Keratinocyte (primary cell): ENCODE measurements at regions not wholly inside any gene's neighbourhood (a gene's known extent, or its start where the extent isn't known, plus 50 kb on each side); places are given as distances from the start of the nearest gene placed in this dataset.

Source experiments
- DNase-seq: peaks from one replicate; pipeline ENCODE4 v3.0.0-alpha.2; 2011; ENCODE audit warnings: low read depth, missing footprints, low spot score
- FAIRE-seq: peaks from 2 replicates; lab custom pipeline; 2011; peaks lifted over from hg19 to GRCh38; lab: Jason Lieb, UNC
- H2AFZ ChIP-seq: 2 replicates; pipeline ENCODE4 v1.6.0; 2012; ENCODE audit warnings: low read length, control low read depth, inconsistent platforms; ENCODE audit not compliant: control insufficient read depth
- H3K27ac ChIP-seq: 2 replicates; pipeline ENCODE4 v1.5.1; 2011; ENCODE audit warnings: low read length; ENCODE audit not compliant: control insufficient read depth, insufficient read depth
- H3K27me3 ChIP-seq: 3 replicates; pipeline ENCODE4 v1.6.0; 2011; ENCODE audit warnings: low read length; ENCODE audit not compliant: control insufficient read depth, insufficient read depth; ENCODE audit errors: extremely low read depth
- H3K36me3 ChIP-seq, 2 experiments: 2 replicates in 1 of 2; 3 replicates in 1 of 2; pipeline ENCODE4 v1.5.1; 2011; ENCODE audit warnings: low read length in 2 of 2, mild to moderate bottlenecking in 1 of 2; ENCODE audit not compliant: control insufficient read depth in 2 of 2, insufficient read depth in 2 of 2; ENCODE audit errors: extremely low read depth in 1 of 2
- H3K4me1 ChIP-seq: 3 replicates; pipeline ENCODE4 v1.5.1; 2011; ENCODE audit warnings: low read length; ENCODE audit not compliant: control insufficient read depth, insufficient read depth; ENCODE audit errors: extremely low read depth
- H3K4me2 ChIP-seq: 3 replicates; pipeline ENCODE4 v1.6.0; 2011; ENCODE audit warnings: low read depth, low read length; ENCODE audit not compliant: control insufficient read depth, insufficient read depth; ENCODE audit errors: extremely low read depth
- H3K4me3 ChIP-seq, 3 experiments: fragments of 200-600 bp in 1 of 3; sonication (generic) in 1 of 3; 2 replicates in 2 of 3; 3 replicates in 1 of 3; pipeline ENCODE4 v1.5.1; 2011 to 2016; ENCODE audit warnings: low read length in 3 of 3, mild to moderate bottlenecking in 3 of 3, control low read depth in 2 of 3, inconsistent platforms in 1 of 3, low read depth in 1 of 3, mixed read lengths in 1 of 3, mixed run types in 1 of 3, moderate library complexity in 1 of 3; ENCODE audit not compliant: control insufficient read depth in 2 of 3, insufficient read depth in 2 of 3; ENCODE audit errors: extremely low read depth in 1 of 3
- H3K79me2 ChIP-seq: 2 replicates; pipeline ENCODE4 v1.6.0; 2012; ENCODE audit warnings: low read length; ENCODE audit not compliant: control insufficient read depth, insufficient read depth
- H3K9ac ChIP-seq: 3 replicates; pipeline ENCODE4 v1.6.0; 2011; ENCODE audit warnings: low read length; ENCODE audit not compliant: control insufficient read depth, insufficient read depth; ENCODE audit errors: extremely low read depth
- H3K9me1 ChIP-seq: 3 replicates; pipeline ENCODE4 v1.6.0; 2011; ENCODE audit warnings: low read length; ENCODE audit not compliant: control insufficient read depth, insufficient read depth; ENCODE audit errors: extremely low read depth
- H3K9me3 ChIP-seq: 2 replicates; pipeline ENCODE4 v1.5.1; 2012; ENCODE audit warnings: low read depth, low read length; ENCODE audit not compliant: control insufficient read depth
- H4K20me1 ChIP-seq: 3 replicates; pipeline ENCODE4 v1.6.0; 2011; ENCODE audit warnings: low read length; ENCODE audit not compliant: control insufficient read depth, insufficient read depth; ENCODE audit errors: extremely low read depth
- EZH2 ChIP-seq: IDR thresholded peaks from one replicate; pipeline ENCODE4 v1.6.1; 2012; ENCODE audit warnings: inconsistent platforms, mild to moderate bottlenecking, low read length, moderate library complexity
- dilution Hi-C: fragments of 300-500 bp; cut with MboI; formaldehyde crosslinking; loops from one replicate; pipeline ENCODE4 v1.7.0; 2020; ENCODE audit warnings: low sequenced_read_pairs; ENCODE audit not compliant: extremely low pct_ligation_motif_present
- TF ChIP-seq, protein P1 (sequence below), 3 experiments: IDR thresholded peaks in 1 of 3; conservative IDR thresholded peaks in 1 of 3; optimal IDR thresholded peaks in 1 of 3; 2 replicates in 2 of 3; 3 replicates in 1 of 3; pipeline versions ENCODE3 to v1.5.1; 2011; ENCODE audit warnings: low read length in 3 of 3, mild to moderate bottlenecking in 3 of 3, moderate library complexity in 2 of 3, control low read depth in 1 of 3, inconsistent platforms in 1 of 3; ENCODE audit not compliant: insufficient read depth in 2 of 3; ENCODE audit errors: extremely low read depth in 1 of 3

DNA sequence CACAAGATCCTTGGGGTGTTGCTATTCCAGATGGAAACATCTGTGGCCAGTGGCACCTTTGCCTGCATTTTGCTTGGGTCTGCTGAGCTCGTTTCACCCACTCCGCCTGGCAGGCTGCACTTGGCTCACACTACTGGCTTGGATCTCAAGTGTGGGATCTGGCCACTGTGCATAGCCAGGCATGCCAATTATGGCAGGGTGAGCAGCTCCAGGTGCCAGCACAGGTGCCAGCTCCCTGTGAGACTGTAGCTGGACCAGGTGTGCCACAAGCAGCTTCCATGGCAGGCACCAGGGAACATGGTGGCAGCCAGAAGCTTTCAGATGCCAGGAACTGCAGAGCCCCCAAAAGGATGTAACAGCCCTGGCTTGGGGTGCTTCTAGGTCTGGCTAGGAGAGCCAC lies 463.8 kb upstream of the PABPC4L start:
- Histone ChIP-seq H4K20me1 (no peaks in the 10 kb centered on the region), H3K27me3 (no peaks in the 10 kb centered on the region), H3K9me1 (no peaks in the 10 kb centered on the region), H3K79me2 (no peaks in the 10 kb centered on the region), H3K9me3 (peaks cover 4% of the 10 kb centered on the region), H2AFZ (no peak overlapping the region), H3K36me3 (no peaks in the 10 kb centered on the region), H3K4me2 (no peak overlapping the region), H3K4me3 (no peak overlapping the region), H3K27ac (no peak overlapping the region), H3K9ac (no peak overlapping the region), H3K4me1 (no peaks in the 10 kb centered on the region)
- TF ChIP-seq, protein P1, sequence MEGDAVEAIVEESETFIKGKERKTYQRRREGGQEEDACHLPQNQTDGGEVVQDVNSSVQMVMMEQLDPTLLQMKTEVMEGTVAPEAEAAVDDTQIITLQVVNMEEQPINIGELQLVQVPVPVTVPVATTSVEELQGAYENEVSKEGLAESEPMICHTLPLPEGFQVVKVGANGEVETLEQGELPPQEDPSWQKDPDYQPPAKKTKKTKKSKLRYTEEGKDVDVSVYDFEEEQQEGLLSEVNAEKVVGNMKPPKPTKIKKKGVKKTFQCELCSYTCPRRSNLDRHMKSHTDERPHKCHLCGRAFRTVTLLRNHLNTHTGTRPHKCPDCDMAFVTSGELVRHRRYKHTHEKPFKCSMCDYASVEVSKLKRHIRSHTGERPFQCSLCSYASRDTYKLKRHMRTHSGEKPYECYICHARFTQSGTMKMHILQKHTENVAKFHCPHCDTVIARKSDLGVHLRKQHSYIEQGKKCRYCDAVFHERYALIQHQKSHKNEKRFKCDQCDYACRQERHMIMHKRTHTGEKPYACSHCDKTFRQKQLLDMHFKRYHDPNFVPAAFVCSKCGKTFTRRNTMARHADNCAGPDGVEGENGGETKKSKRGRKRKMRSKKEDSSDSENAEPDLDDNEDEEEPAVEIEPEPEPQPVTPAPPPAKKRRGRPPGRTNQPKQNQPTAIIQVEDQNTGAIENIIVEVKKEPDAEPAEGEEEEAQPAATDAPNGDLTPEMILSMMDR (optimal IDR thresholded peaks at IDR 0.05 in 1 of 3, IDR thresholded peaks at IDR 0.05 in 1 of 3, conservative IDR thresholded peaks at IDR 0.05 in 1 of 3; ENCODE audit: extremely low read depth in 1 of 3, insufficient read depth in 2 of 3, low read length in 3 of 3), result no peak
- no peak for TF ChIP-seq EZH2
- FAIRE-seq (no peak), DNase-seq (no peak)
- dilution Hi-C loops, result no loop called here

DNA sequence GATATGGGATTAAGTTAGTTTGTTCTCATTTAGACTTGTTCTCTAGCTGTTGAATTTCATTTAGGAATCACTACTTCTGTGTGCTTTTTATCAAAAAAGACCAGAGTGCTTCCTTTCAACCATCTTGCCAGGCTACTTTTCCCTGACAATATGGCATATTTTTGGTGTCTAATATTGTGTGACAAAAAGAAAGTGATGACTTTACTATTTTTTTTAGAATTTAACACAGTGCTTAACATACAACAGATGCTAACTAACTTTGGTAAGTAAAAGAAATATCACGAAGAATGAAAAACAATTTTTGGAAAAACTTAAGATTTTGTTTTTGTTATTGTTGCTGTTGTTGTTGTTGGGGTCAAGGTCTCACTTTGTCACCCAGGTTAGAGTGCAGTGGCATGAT lies 462.2 kb upstream of the PABPC4L start:
- no peak for DNase-seq
- dilution Hi-C loops, result no loop called here
- H3K9me1 ChIP-seq, result no peaks in the 10 kb centered on the region

More for the DNA sequence above, 462.2 kb upstream of the PABPC4L start:
- H4K20me1 ChIP-seq, result no peaks in the 10 kb centered on the region
- H3K4me2 ChIP-seq, result no peak overlapping the region
- no peak for FAIRE-seq
- no peaks in the 10 kb centered on the region for H3K36me3 ChIP-seq
- H3K79me2 ChIP-seq, result no peaks in the 10 kb centered on the region
- H3K9me3 ChIP-seq, result peaks cover 4% of the 10 kb centered on the region
- H3K4me3 ChIP-seq, result no peak overlapping the region
- TF ChIP-seq EZH2, result no peak
- TF ChIP-seq, protein P1 (optimal IDR thresholded peaks at IDR 0.05 in 1 of 3, IDR thresholded peaks at IDR 0.05 in 1 of 3, conservative IDR thresholded peaks at IDR 0.05 in 1 of 3; ENCODE audit: extremely low read depth in 1 of 3, insufficient read depth in 2 of 3, low read length in 3 of 3), result no peak
- no peaks in the 10 kb centered on the region for H3K4me1 ChIP-seq
- no peak overlapping the region for H2AFZ ChIP-seq
- no peak overlapping the region for H3K9ac ChIP-seq
- no peak overlapping the region for H3K27ac ChIP-seq
- no peaks in the 10 kb centered on the region for H3K27me3 ChIP-seq
